ENCODE measurements at regions not wholly inside any gene's neighbourhood (a gene's known extent, or its start where the extent isn't known, plus 50 kb on each side); places are given as distances from the start of the nearest gene placed in this dataset.

DNA sequence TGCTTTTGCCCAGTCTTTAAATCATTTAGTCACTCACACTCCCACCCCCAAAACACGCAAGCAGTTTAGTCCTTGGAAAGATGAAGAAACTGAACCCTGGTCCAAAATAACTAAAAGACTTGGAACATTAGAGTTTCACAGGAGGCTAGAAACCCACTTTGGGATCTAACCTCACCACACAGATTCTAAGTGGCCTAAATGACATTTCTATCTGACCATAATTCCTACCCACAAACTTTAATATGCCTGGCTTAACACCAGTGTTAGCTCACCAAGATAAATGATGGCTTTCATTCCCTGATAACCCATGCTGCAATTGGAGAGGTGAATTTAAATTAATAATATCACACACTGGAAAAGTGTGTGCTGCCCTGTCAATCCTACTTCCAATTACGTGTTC lies 295.3 kb upstream of the UBE2E2 start:
- WGBS: 61% methylated on average over 2 of the region's 2 CpGs
- no peaks in the 10 kb centered on the region for H3K27me3 ChIP-seq (ENCODE audit: control insufficient read depth, insufficient read depth)
- no peak for DNase-seq
- no peaks in the 10 kb centered on the region for H3K9me3 ChIP-seq (ENCODE audit: control insufficient read depth, low read length)
- H3K4me1 ChIP-seq (ENCODE audit: control insufficient read depth, insufficient read depth, low read length): no peaks in the 10 kb centered on the region
- no peak overlapping the region for H3K4me3 ChIP-seq (ENCODE audit: low read length)
- intact Hi-C loops (cut with DNase I): no loop called here
- no peak overlapping the region for H3K27ac ChIP-seq (ENCODE audit: low read length)
- ATAC-seq: no peak

DNA sequence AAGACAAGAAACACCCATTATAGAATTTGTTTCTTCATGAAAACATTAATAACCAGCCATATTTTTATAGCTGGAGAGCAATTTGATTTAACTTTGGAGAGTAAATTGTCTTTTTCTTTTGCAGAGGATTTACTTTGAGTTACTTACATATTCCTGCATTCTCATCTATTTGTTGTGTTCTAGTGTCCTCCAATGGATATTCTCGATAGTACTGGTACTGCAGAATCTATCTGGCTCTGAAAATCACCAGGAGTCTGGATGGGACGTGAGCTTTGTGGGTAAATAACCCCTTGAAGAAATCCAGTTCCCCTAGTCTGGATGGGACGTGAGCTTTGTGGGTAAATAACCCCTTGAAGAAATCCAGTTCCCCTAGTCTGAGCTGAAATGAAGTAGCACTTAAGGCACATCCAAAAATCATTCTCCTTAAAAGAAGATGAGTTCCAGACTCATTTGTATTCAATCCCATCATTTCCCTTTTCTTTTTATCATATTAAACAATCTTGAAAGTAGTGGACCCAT lies 294.1 kb upstream of the UBE2E2 start:
- Histone ChIP-seq H3K9me3 (ENCODE audit: control insufficient read depth, low read length) (no peaks in the 10 kb centered on the region), H3K27ac (ENCODE audit: low read length) (no peak overlapping the region), H3K4me3 (ENCODE audit: low read length) (no peak overlapping the region), H3K27me3 (ENCODE audit: control insufficient read depth, insufficient read depth) (no peaks in the 10 kb centered on the region), H3K4me1 (ENCODE audit: control insufficient read depth, insufficient read depth, low read length) (no peaks in the 10 kb centered on the region)
- intact Hi-C loops (cut with DNase I): no loop called here
- 58% methylated on average over 3 of the region's 3 CpGs for WGBS
- DNase-seq: no peak
- no peak for ATAC-seq

DNA sequence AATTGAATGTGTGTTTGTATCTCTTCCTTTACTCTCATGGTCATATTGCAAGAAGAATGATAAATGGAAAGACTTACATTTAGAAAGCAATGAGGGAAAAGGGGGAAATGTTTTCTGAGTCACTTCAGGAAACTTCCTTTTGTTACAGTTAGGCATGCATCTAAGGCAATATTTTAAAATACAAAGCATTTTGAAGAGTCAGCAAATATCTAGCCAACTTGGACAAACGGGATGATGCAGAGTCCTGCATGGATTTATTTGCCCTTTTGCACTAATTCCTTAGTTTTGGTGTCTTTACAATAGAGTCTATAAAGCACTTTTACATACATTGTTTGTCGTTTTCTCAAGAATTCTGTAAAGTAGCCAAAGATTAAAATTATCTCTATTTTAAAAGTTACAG lies 286.2 kb upstream of the UBE2E2 start:
- Histone ChIP-seq H3K27me3 (ENCODE audit: control insufficient read depth, insufficient read depth) (no peaks in the 10 kb centered on the region), H3K4me1 (ENCODE audit: control insufficient read depth, insufficient read depth, low read length) (no peaks in the 10 kb centered on the region), H3K9me3 (ENCODE audit: control insufficient read depth, low read length) (no peaks in the 10 kb centered on the region), H3K4me3 (ENCODE audit: low read length) (no peak overlapping the region), H3K27ac (ENCODE audit: low read length) (no peak overlapping the region)
- DNase-seq (no peak), ATAC-seq (no peak)
- intact Hi-C loops (cut with DNase I): no loop called here
- 40% methylated on average over 2 of the region's 2 CpGs for WGBS

DNA sequence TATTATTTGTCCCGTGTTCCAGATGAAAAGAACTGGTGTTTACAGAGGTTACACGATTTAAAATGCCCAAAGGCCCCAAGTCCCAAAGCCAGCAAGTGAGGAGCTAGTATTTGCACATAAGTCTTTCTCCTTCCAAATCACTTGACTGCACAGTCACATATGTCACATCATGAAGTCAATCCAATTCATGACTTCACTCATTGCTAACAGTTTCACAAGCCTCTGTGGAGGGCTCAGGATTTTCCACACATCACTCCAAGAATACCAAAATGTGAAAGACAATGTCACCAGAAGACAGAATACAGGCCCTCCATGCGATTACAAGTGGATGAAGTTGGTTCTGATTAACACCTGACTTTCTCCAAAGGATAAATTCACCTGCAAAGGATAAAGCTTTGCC lies 283.1 kb upstream of the UBE2E2 start:
- no peak overlapping the region for H3K27ac ChIP-seq (ENCODE audit: low read length)
- 66% methylated on average over 3 of the region's 3 CpGs for WGBS
- ATAC-seq (no peak), DNase-seq (no peak)
- no peaks in the 10 kb centered on the region for H3K27me3 ChIP-seq (ENCODE audit: control insufficient read depth, insufficient read depth)
- H3K4me1 ChIP-seq (ENCODE audit: control insufficient read depth, insufficient read depth, low read length): no peaks in the 10 kb centered on the region
- no peak overlapping the region for H3K4me3 ChIP-seq (ENCODE audit: low read length)
- H3K9me3 ChIP-seq (ENCODE audit: control insufficient read depth, low read length): no peaks in the 10 kb centered on the region
- intact Hi-C loops (cut with DNase I): no loop called here

DNA sequence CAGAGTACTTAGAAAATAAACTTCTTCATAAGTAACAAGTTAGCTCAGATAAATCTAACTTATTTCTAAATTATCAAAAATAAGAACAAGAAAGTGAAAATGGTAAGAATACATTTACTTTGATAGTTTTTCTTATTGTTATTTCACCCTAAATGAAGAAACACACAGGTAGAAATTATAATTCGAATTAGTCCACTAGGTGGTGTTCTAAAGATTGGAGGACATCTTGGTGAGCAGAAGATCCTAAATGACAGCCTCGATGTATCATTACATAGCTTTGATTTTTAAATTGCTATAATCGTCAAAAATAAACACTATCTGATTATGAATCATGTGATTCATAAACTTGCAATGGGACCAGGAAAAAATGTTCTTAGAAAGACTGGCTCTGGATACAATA lies 280.8 kb upstream of the UBE2E2 start:
- no peak for ATAC-seq
- intact Hi-C loops (cut with DNase I): no loop called here
- WGBS: 30% methylated on average over 3 of the region's 3 CpGs
- H3K27ac ChIP-seq (ENCODE audit: low read length): no peak overlapping the region
- H3K9me3 ChIP-seq (ENCODE audit: control insufficient read depth, low read length): no peaks in the 10 kb centered on the region
- H3K27me3 ChIP-seq (ENCODE audit: control insufficient read depth, insufficient read depth): no peaks in the 10 kb centered on the region
- no peaks in the 10 kb centered on the region for H3K4me1 ChIP-seq (ENCODE audit: control insufficient read depth, insufficient read depth, low read length)
- no peak for DNase-seq
- H3K4me3 ChIP-seq (ENCODE audit: low read length): no peak overlapping the region

DNA sequence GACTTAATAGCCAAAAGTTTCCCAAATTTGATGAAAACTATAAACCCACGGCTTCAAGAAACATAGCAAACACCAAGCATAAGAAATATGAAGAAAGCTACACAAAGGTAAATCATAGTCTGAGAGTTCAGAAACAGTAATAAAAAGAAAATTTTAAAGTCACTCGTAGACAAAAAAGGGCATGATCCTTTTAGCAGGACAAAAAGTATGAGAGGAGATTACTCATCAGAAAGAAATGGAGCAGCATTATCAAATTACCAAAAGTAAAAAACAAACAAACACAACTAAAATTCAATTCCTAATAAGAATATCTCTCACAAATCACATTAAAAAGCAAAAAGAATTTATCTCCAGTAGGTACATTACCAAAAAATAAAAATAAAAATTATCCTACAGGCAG lies 279.4 kb upstream of the UBE2E2 start:
- Histone ChIP-seq H3K4me1 (ENCODE audit: control insufficient read depth, insufficient read depth, low read length) (no peaks in the 10 kb centered on the region), H3K27me3 (ENCODE audit: control insufficient read depth, insufficient read depth) (no peaks in the 10 kb centered on the region), H3K27ac (ENCODE audit: low read length) (no peak overlapping the region), H3K4me3 (ENCODE audit: low read length) (no peak overlapping the region), H3K9me3 (ENCODE audit: control insufficient read depth, low read length) (no peaks in the 10 kb centered on the region)
- DNase-seq (no peak), ATAC-seq (no peak)
- intact Hi-C loops (cut with DNase I): no loop called here
- WGBS: 83% methylated on average over 2 of the region's 2 CpGs

DNA sequence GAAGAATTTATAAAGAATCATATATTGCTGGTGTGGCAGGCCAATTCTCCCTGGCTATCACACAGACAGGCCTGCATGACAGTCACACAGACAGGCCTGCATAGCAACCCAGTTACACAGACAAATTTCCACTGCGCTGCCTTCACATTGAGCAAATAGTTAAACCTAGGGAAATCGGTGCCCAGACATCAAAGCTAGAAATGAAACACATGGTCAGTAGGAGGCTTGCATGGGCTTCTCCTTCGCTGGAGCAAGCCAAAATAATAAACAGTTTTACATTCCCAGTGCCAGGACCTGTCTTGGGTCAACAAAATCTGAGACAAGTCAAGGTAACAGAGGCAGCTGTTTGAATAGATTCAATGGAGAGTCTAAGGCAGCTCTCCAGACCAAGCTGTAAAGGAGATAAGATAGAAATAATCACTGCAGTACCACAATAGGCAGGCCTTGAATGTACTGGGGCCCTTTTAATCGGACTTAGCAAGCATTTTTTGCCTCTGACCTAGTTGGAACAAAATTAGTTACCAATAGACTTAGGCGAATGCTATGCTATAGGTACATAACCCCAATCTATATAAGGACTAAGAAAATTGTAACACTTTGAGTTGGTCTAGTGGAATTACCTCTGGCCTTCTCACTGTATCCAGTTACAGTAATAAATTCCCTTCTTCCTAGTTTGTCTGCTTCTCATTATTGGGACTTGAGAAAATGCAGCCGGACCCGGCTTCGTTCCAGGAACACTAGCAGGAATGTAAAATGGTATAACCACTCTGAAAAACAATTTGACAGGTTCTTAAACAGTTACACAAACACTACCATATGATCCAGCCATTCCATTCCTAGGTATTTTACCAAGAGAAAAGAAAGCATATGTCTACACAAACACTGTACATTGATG lies 274.7 kb upstream of the UBE2E2 start:
- Histone ChIP-seq H3K27me3 (ENCODE audit: control insufficient read depth, insufficient read depth) (no peaks in the 10 kb centered on the region), H3K9me3 (ENCODE audit: control insufficient read depth, low read length) (no peaks in the 10 kb centered on the region), H3K4me1 (ENCODE audit: control insufficient read depth, insufficient read depth, low read length) (no peaks in the 10 kb centered on the region), H3K27ac (ENCODE audit: low read length) (no peak overlapping the region), H3K4me3 (ENCODE audit: low read length) (no peak overlapping the region)
- WGBS: 45% methylated on average over 8 of the region's 8 CpGs
- DNase-seq (peak in 1 of 3 donors; percentile 43), ATAC-seq (no peak)
- intact Hi-C loops (cut with DNase I): no loop called here

DNA sequence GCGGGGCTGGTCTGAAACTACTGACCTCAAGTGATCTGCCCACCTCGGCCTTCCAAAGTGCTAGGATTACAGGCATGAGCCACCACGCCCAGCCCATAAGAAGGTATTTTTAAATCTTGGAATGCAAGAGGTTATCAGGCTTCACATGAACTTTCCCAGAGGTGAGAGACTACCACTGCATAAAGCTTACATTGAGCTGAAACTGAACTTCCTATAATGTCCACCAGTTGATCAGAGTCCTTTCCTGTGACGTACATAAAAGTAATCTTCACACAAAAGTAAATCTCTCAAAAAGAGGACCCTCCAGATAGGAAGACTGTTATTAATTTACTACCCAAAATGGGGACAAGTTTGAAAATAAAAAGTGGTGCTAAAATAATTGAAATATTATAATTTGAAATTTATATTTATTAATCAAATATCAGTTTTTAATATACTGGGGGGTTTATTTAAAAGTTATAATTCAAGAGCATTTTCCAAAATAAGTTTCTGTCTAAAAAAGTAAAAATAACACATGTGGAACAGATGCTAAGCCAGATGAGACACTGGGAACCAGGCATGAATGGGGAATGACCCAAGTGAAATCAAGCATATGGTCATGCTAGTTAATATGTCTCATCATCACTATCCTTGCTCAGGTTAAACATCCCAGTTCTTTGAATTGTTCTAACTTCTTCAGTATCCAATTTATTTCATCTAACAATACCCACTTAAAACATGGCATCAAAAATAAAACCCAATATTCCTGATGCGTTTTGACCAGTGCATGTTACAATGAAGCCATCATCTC lies 269.9 kb upstream of the UBE2E2 start:
- no peaks in the 10 kb centered on the region for H3K9me3 ChIP-seq (ENCODE audit: control insufficient read depth, low read length)
- no peak for ATAC-seq
- no peak overlapping the region for H3K27ac ChIP-seq (ENCODE audit: low read length)
- 81% methylated on average over 5 of the region's 5 CpGs for WGBS
- no peak overlapping the region for H3K4me3 ChIP-seq (ENCODE audit: low read length)
- H3K4me1 ChIP-seq (ENCODE audit: control insufficient read depth, insufficient read depth, low read length): no peaks in the 10 kb centered on the region
- DNase-seq: no peak
- H3K27me3 ChIP-seq (ENCODE audit: control insufficient read depth, insufficient read depth): no peaks in the 10 kb centered on the region
- intact Hi-C loops (cut with DNase I): no loop called here

DNA sequence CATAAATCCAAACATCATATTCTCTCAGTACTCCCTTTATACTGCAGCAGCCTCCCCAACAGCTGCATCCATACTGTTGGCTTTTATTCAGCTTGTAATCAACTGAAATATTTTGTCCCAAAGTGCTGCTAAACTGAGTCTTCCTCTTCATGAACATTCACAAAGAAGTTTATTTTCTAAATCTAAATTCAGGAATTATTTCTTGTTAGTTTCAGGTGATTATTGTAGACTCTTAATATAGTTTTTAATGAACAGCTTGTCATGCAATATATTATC lies 269.3 kb upstream of the UBE2E2 start:
- H3K27me3 ChIP-seq (ENCODE audit: control insufficient read depth, insufficient read depth): no peaks in the 10 kb centered on the region
- ATAC-seq: no peak
- intact Hi-C loops (cut with DNase I): no loop called here

DNA sequence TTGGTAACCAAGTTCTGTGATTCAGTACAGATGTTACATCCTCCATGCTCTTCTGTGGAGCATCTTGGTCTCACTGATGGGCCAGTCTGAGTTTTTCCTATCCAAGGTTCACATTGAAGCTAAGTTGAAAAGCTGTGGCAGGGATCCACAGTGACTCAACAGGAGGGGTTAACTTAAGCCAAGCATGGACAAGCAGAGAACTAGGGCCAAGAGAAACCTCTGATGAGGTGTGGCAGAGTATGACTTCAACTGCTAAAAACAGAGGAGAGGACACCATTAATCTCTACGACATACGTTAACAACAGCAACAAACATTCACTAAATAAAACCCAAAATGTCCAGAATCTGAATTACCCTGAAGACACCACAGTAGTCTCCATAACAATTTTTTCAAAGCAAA lies 268.1 kb upstream of the UBE2E2 start:
- Histone ChIP-seq H3K4me1 (ENCODE audit: control insufficient read depth, insufficient read depth, low read length) (no peaks in the 10 kb centered on the region), H3K9me3 (ENCODE audit: control insufficient read depth, low read length) (no peaks in the 10 kb centered on the region), H3K27ac (ENCODE audit: low read length) (no peak overlapping the region), H3K27me3 (ENCODE audit: control insufficient read depth, insufficient read depth) (no peaks in the 10 kb centered on the region), H3K4me3 (ENCODE audit: low read length) (no peak overlapping the region)
- ATAC-seq (no peak), DNase-seq (no peak)
- intact Hi-C loops (cut with DNase I): no loop called here
- 79% methylated on average over 2 of the region's 2 CpGs for WGBS

More for the DNA sequence above, 269.3 kb upstream of the UBE2E2 start:
- Histone ChIP-seq H3K27ac (ENCODE audit: low read length) (no peak overlapping the region), H3K4me3 (ENCODE audit: low read length) (no peak overlapping the region), H3K9me3 (ENCODE audit: control insufficient read depth, low read length) (no peaks in the 10 kb centered on the region), H3K4me1 (ENCODE audit: control insufficient read depth, insufficient read depth, low read length) (no peaks in the 10 kb centered on the region)
- DNase-seq: no peak

DNA sequence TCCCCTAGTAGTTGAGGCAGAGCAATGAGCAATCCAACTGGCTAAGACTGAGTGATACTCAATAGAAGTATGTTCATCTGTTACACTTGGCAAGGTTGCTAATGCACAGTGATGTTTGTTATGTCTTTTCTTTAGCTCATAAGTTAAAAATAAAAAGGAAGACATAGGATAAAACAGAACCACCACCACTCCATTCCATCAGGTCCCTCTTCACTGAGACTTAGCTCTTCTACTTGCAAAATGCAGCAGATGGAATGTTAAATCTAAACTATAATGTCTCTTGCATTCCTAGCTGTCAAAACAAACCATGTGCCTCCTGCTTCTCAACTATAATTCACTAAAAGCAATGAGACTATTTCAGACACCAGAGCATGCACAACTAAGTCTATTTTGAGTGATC lies 265.6 kb upstream of the UBE2E2 start:
- ATAC-seq: no peak
- intact Hi-C loops (cut with DNase I): no loop called here
- no peak overlapping the region for H3K27ac ChIP-seq (ENCODE audit: low read length)

More for the DNA sequence above, 265.6 kb upstream of the UBE2E2 start:
- no peak overlapping the region for H3K4me3 ChIP-seq (ENCODE audit: low read length)
- no peaks in the 10 kb centered on the region for H3K4me1 ChIP-seq (ENCODE audit: control insufficient read depth, insufficient read depth, low read length)
- H3K9me3 ChIP-seq (ENCODE audit: control insufficient read depth, low read length): no peaks in the 10 kb centered on the region
- DNase-seq: no peak
- H3K27me3 ChIP-seq (ENCODE audit: control insufficient read depth, insufficient read depth): no peaks in the 10 kb centered on the region

All from right cardiac atrium (tissue), 5 donors.